Endothelial cell of umbilical vein (primary cell): ENCODE measurements at regions not wholly inside any gene's neighbourhood (a gene's known extent, or its start where the extent isn't known, plus 50 kb on each side); places are given as distances from the start of the nearest gene placed in this dataset.

Source experiments
- BruUV-seq: library from RNA; stranded (reverse); fragments of 400-500 nt; replicated peaks from 2 replicates; lab custom pipeline; 2021; lab: Mats Ljungman, UMichigan
- CTCF ChIA-PET: fragments of 300-600, 350-600 bp; sonication (Branson Sonifier 250); formaldehyde crosslinking; loops from one replicate; lab custom pipeline; 2021; ENCODE audit warnings: antibody characterized with exemption, inconsistent platforms; lab: Charles Lee
- POLR2A ChIA-PET: fragments of 300-600, 350-600 bp; sonication (Branson Sonifier 250); formaldehyde crosslinking; loops from one replicate; lab custom pipeline; 2021; ENCODE audit warnings: antibody characterized with exemption, inconsistent platforms; lab: Charles Lee
- DNase-seq: peaks from one replicate; pipeline ENCODE4 v3.0.0-alpha.2; 2011; ENCODE audit warnings: low read depth, low spot score
- FAIRE-seq: peaks from 2 replicates; lab custom pipeline; 2011; peaks lifted over from hg19 to GRCh38; lab: Jason Lieb, UNC
- H2AFZ ChIP-seq: 2 replicates; pipeline ENCODE4 v1.6.0; 2012; ENCODE audit warnings: low read depth, low read length, control low read depth, inconsistent platforms
- H3K27ac ChIP-seq: 2 replicates; pipeline ENCODE4 v1.5.1; 2011; ENCODE audit warnings: low read depth, mild to moderate bottlenecking, control low read depth, low read length, moderate library complexity; ENCODE audit not compliant: insufficient read depth
- H3K27me3 ChIP-seq, 2 experiments: 2 replicates each; pipeline versions ENCODE4 v1.6.0 to v1.6.1; 2011; ENCODE audit warnings: low read length in 2 of 2, mixed read lengths in 1 of 2; ENCODE audit not compliant: control insufficient read depth in 2 of 2, insufficient read depth in 2 of 2
- H3K36me3 ChIP-seq, 2 experiments: 2 replicates in 1 of 2; 3 replicates in 1 of 2; pipeline ENCODE4 v1.5.1; 2011; ENCODE audit warnings: low read length in 2 of 2, mild to moderate bottlenecking in 1 of 2, moderate library complexity in 1 of 2; ENCODE audit not compliant: control insufficient read depth in 2 of 2, insufficient read depth in 2 of 2; ENCODE audit errors: extremely low read depth in 1 of 2
- H3K4me1 ChIP-seq: 3 replicates; pipeline ENCODE4 v1.5.1; 2011; ENCODE audit warnings: mild to moderate bottlenecking, low read length; ENCODE audit not compliant: control insufficient read depth, insufficient read depth; ENCODE audit errors: extremely low read depth
- H3K4me2 ChIP-seq: 2 replicates; pipeline ENCODE4 v1.6.1; 2011; ENCODE audit warnings: low read length, control low read depth, mixed read lengths; ENCODE audit not compliant: insufficient read depth
- H3K4me3 ChIP-seq, 3 experiments: fragments of 200-600 bp in 1 of 3; sonication (generic), shearing (Covaris generic) in 1 of 3; replicated peaks in 1 of 3; 2 replicates each; pipeline ENCODE4 v1.5.1; 2011 to 2016; ENCODE audit warnings: control low read depth in 3 of 3, low read length in 3 of 3, mild to moderate bottlenecking in 2 of 3, inconsistent platforms in 1 of 3, low read depth in 1 of 3, moderate library complexity in 1 of 3; ENCODE audit not compliant: insufficient read depth in 1 of 3
- H3K79me2 ChIP-seq: 2 replicates; pipeline ENCODE4 v1.6.0; 2012; ENCODE audit warnings: low read length, inconsistent platforms; ENCODE audit not compliant: control insufficient read depth, insufficient read depth
- H3K9ac ChIP-seq: replicated peaks from 2 replicates; pipeline ENCODE3; 2011; ENCODE audit warnings: low read length, control low read depth; ENCODE audit not compliant: insufficient read depth; ENCODE audit errors: extremely low read depth
- H3K9me1 ChIP-seq: replicated peaks from 3 replicates; pipeline ENCODE4 v1.6.0; 2011; ENCODE audit warnings: mild to moderate bottlenecking, low read length; ENCODE audit not compliant: control insufficient read depth, insufficient read depth; ENCODE audit errors: extremely low read depth
- H3K9me3 ChIP-seq: replicated peaks from 2 replicates; pipeline ENCODE4 v1.5.1; 2012; ENCODE audit warnings: low read length, inconsistent platforms; ENCODE audit not compliant: control insufficient read depth, insufficient read depth
- H4K20me1 ChIP-seq: replicated peaks from 2 replicates; pipeline ENCODE3; 2011; ENCODE audit warnings: mild to moderate bottlenecking, low read length; ENCODE audit not compliant: control insufficient read depth, insufficient read depth; ENCODE audit errors: extremely low read depth
- EZH2 ChIP-seq: IDR thresholded peaks from 2 replicates; pipeline ENCODE4 v1.6.1; 2012; ENCODE audit warnings: borderline replicate concordance, low read depth, mild to moderate bottlenecking, moderate library complexity, low read length, inconsistent platforms; ENCODE audit not compliant: severe bottlenecking
- FOS ChIP-seq: IDR thresholded peaks from 2 replicates; pipeline ENCODE4 v1.6.1; 2011; ENCODE audit warnings: mild to moderate bottlenecking, low read length, moderate library complexity, borderline replicate concordance; ENCODE audit not compliant: insufficient read depth
- GATA2 ChIP-seq: IDR thresholded peaks from 2 replicates; pipeline ENCODE4 v1.7.0; 2011; ENCODE audit warnings: low read depth, mild to moderate bottlenecking, moderate library complexity, mixed read lengths, low read length; ENCODE audit not compliant: insufficient read length, insufficient read depth
- JUN ChIP-seq: IDR thresholded peaks from 2 replicates; pipeline ENCODE4 v1.6.1; 2011; ENCODE audit warnings: borderline replicate concordance, low read depth; ENCODE audit not compliant: insufficient read length, insufficient read depth
- MYC ChIP-seq: IDR thresholded peaks from one replicate; pipeline ENCODE4 v1.6.1; 2011; ENCODE audit warnings: mild to moderate bottlenecking, low read depth, low read length
- POLR2A ChIP-seq: IDR thresholded peaks from 2 replicates; pipeline ENCODE4 v1.6.1; 2012; ENCODE audit warnings: low read depth, mild to moderate bottlenecking, control low read depth, low read length
- POLR2AphosphoS5 ChIP-seq: IDR thresholded peaks from 2 replicates; pipeline ENCODE4 v1.6.1; 2012; ENCODE audit warnings: low read depth, mild to moderate bottlenecking, control low read depth, low read length, moderate library complexity; ENCODE audit not compliant: insufficient read depth
- dilution Hi-C: fragments of 300-500 bp; cut with MboI; formaldehyde crosslinking; loops from one replicate; pipeline ENCODE4 v1.15.0; 2019; ENCODE audit warnings: low sequenced_read_pairs; ENCODE audit not compliant: extremely low pct_ligation_motif_present
- intact Hi-C: fragments of 100-400 bp; cut with micrococcal nuclease; formaldehyde crosslinking; loops from one replicate; pipeline ENCODE4 v1.10.0; 2022
- TF ChIP-seq, protein P1 (sequence below): IDR thresholded peaks from 2 replicates; pipeline ENCODE4 v1.6.1; 2011; ENCODE audit not compliant: insufficient read depth, insufficient read length
- TF ChIP-seq, protein P2 (sequence below), 2 donors: IDR thresholded peaks; 1 replicate in 1 of 2; 2 replicates in 1 of 2; pipeline ENCODE4 v1.5.1; 2011; ENCODE audit warnings: low read length in 2 of 2, mild to moderate bottlenecking in 2 of 2, moderate library complexity in 2 of 2, control low read depth in 1 of 2, inconsistent platforms in 1 of 2, low read depth in 1 of 2; ENCODE audit not compliant: insufficient read depth in 1 of 2; ENCODE audit errors: extremely low read depth in 1 of 2

GRCh38 chr18:68176901-68177300 is 538.0 kb downstream of the TMX3 start:
- no peak overlapping the region for H3K4me2 ChIP-seq
- H3K9ac ChIP-seq, result no peak overlapping the region
- no TSS peak for BruUV-seq
- POLR2A ChIA-PET, result no interaction called here
- H4K20me1 ChIP-seq, result no peaks in the 10 kb centered on the region
- no peaks in the 10 kb centered on the region for H3K79me2 ChIP-seq
- intact Hi-C loops, result no loop called here
- no peaks in the 10 kb centered on the region for H3K27me3 ChIP-seq
- no peaks in the 10 kb centered on the region for H3K36me3 ChIP-seq
- H3K9me1 ChIP-seq, result no peaks in the 10 kb centered on the region
- no peak for FAIRE-seq
- H3K9me3 ChIP-seq, result no peaks in the 10 kb centered on the region
- DNase-seq, result no peak
- no peak overlapping the region for H3K4me3 ChIP-seq
- dilution Hi-C loops, result no loop called here
- TF ChIP-seq, protein P1, sequence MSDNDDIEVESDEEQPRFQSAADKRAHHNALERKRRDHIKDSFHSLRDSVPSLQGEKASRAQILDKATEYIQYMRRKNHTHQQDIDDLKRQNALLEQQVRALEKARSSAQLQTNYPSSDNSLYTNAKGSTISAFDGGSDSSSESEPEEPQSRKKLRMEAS, result no peak
- TF ChIP-seq JUN, result no peak
- no peak for TF ChIP-seq FOS
- no peak for TF ChIP-seq GATA2
- no peak for TF ChIP-seq EZH2
- no peak for TF ChIP-seq MYC
- no peak overlapping the region for H2AFZ ChIP-seq
- no peaks in the 10 kb centered on the region for H3K4me1 ChIP-seq
- no peak overlapping the region for H3K27ac ChIP-seq
- CTCF ChIA-PET, result interaction anchor here (1.1 kb wide), 1 partner anchor 10 kb away, joined by 3 read pairs; no protein-coding TSS in a partner anchor

- DNase-seq (no peak), FAIRE-seq (no peak)
- H2AFZ ChIP-seq, result no peak overlapping the region
- H3K9me1 ChIP-seq, result no peaks in the 10 kb centered on the region
- H4K20me1 ChIP-seq, result no peaks in the 10 kb centered on the region
- BruUV-seq, result no TSS peak
- ChIA-PET POLR2A (no interaction called here), CTCF (no interaction called here)
- no peaks in the 10 kb centered on the region for H3K9me3 ChIP-seq
- H3K27me3 ChIP-seq, result no peaks in the 10 kb centered on the region
- no peak overlapping the region for H3K4me2 ChIP-seq
- no peak for TF ChIP-seq MYC
- TF ChIP-seq, protein P2, sequence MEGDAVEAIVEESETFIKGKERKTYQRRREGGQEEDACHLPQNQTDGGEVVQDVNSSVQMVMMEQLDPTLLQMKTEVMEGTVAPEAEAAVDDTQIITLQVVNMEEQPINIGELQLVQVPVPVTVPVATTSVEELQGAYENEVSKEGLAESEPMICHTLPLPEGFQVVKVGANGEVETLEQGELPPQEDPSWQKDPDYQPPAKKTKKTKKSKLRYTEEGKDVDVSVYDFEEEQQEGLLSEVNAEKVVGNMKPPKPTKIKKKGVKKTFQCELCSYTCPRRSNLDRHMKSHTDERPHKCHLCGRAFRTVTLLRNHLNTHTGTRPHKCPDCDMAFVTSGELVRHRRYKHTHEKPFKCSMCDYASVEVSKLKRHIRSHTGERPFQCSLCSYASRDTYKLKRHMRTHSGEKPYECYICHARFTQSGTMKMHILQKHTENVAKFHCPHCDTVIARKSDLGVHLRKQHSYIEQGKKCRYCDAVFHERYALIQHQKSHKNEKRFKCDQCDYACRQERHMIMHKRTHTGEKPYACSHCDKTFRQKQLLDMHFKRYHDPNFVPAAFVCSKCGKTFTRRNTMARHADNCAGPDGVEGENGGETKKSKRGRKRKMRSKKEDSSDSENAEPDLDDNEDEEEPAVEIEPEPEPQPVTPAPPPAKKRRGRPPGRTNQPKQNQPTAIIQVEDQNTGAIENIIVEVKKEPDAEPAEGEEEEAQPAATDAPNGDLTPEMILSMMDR (IDR thresholded peaks at IDR 0.05; ENCODE audit: extremely low read depth in 1 of 2, insufficient read depth in 1 of 2, low read depth in 1 of 2, low read length in 2 of 2), result no peak
- TF ChIP-seq POLR2AphosphoS5, result no peak
- TF ChIP-seq JUN, result no peak
- no peak for TF ChIP-seq GATA2
- TF ChIP-seq, protein P1, result no peak
- no peak for TF ChIP-seq EZH2
- TF ChIP-seq POLR2A, result no peak
- no peak for TF ChIP-seq FOS
- intact Hi-C loops, result no loop called here
- no peak overlapping the region for H3K4me3 ChIP-seq
- H3K27ac ChIP-seq, result no peak overlapping the region
- H3K36me3 ChIP-seq, result no peaks in the 10 kb centered on the region
- H3K79me2 ChIP-seq, result no peaks in the 10 kb centered on the region
- dilution Hi-C loops, result no loop called here
- H3K9ac ChIP-seq, result no peak overlapping the region
- no peaks in the 10 kb centered on the region for H3K4me1 ChIP-seq
These were observed 541.9 kb downstream of the TMX3 start for GRCh38 chr18:68172842-68173549.
